GM12874 (cell line): ENCODE measurements at regions not wholly inside any gene's neighbourhood (a gene's known extent, or its start where the extent isn't known, plus 50 kb on each side); places are given as distances from the start of the nearest gene placed in this dataset.

Source experiments
- CTCF ChIP-seq: IDR thresholded peaks from 2 replicates; pipeline ENCODE4 v1.5.1; 2011; ENCODE audit warnings: low read depth, mild to moderate bottlenecking, control low read depth, low read length, moderate library complexity; ENCODE audit not compliant: insufficient read depth

- TF ChIP-seq CTCF, result no peak
Measured at GRCh38 chr5:110073534-110073933, 383.8 kb downstream of the MAN2A1 start.

GRCh38 chr5:110075656-110076055, 385.9 kb downstream of the MAN2A1 start:
- no peak for TF ChIP-seq CTCF

- no peak for TF ChIP-seq CTCF
Measured at GRCh38 chr5:110077147-110077546, 387.4 kb downstream of the MAN2A1 start.

- no peak for TF ChIP-seq CTCF
Measured at GRCh38 chr5:110082194-110082593, 392.5 kb downstream of the MAN2A1 start.

- no peak for TF ChIP-seq CTCF
Measured at GRCh38 chr5:110082863-110083262, 393.1 kb downstream of the MAN2A1 start.

GRCh38 chr5:110085826-110086225, 396.1 kb downstream of the MAN2A1 start:
- no peak for TF ChIP-seq CTCF

- no peak for TF ChIP-seq CTCF
Measured at GRCh38 chr5:110086658-110087388, 397.1 kb downstream of the MAN2A1 start.

- no peak for TF ChIP-seq CTCF
Measured at GRCh38 chr5:110087829-110088228, 398.1 kb downstream of the MAN2A1 start.
